ENCODE measurements at regions not wholly inside any gene's neighbourhood (a gene's known extent, or its start where the extent isn't known, plus 50 kb on each side); places are given as distances from the start of the nearest gene placed in this dataset.

DNA sequence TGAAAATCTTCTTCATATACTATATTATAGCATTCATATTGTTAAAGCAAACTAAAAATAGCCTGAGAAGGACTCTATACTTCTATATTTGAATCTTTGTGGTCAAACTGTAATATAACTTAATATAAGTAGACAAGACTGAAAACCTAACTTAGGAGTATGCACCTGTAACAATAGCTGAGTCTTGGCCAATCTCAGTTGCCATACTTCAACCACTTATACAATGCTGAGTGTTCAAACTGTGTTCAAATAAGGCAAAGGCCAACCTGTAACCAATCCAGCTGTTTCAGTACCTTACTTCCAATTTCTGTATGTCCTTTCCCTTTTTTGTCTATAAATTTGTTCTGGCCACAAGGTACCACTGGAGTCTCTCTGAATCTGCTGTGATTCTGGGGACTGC is 1360.8 kb upstream of the CDH9 start:
- no peak for TF ChIP-seq POLR2AphosphoS5 (IDR thresholded peaks at IDR 0.05)
- TF ChIP-seq POLR2A (IDR thresholded peaks at IDR 0.05): no peak
- TF ChIP-seq, protein P1, sequence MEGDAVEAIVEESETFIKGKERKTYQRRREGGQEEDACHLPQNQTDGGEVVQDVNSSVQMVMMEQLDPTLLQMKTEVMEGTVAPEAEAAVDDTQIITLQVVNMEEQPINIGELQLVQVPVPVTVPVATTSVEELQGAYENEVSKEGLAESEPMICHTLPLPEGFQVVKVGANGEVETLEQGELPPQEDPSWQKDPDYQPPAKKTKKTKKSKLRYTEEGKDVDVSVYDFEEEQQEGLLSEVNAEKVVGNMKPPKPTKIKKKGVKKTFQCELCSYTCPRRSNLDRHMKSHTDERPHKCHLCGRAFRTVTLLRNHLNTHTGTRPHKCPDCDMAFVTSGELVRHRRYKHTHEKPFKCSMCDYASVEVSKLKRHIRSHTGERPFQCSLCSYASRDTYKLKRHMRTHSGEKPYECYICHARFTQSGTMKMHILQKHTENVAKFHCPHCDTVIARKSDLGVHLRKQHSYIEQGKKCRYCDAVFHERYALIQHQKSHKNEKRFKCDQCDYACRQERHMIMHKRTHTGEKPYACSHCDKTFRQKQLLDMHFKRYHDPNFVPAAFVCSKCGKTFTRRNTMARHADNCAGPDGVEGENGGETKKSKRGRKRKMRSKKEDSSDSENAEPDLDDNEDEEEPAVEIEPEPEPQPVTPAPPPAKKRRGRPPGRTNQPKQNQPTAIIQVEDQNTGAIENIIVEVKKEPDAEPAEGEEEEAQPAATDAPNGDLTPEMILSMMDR (IDR thresholded peaks at IDR 0.05): no peak
- no peak for TF ChIP-seq EP300 (IDR thresholded peaks at IDR 0.05)
